22Rv1 (cell line): ENCODE measurements at regions not wholly inside any gene's neighbourhood (a gene's known extent, or its start where the extent isn't known, plus 50 kb on each side); places are given as distances from the start of the nearest gene placed in this dataset.

Experiments used
- H3K27ac ChIP-seq: fragments of 450-650 bp; 2 replicates; pipeline ENCODE4 v1.5.1; 2017
- CTCF ChIP-seq: fragments of 450-650 bp; IDR thresholded peaks from 2 replicates; pipeline ENCODE4 v1.5.1; 2017; ENCODE audit warnings: mild to moderate bottlenecking
- ZFX ChIP-seq: fragments of 450-650 bp; IDR thresholded peaks from 2 replicates; pipeline ENCODE4 v1.6.1; 2017; ENCODE audit warnings: antibody characterized with exemption, borderline replicate concordance

- H3K27ac ChIP-seq = no peak overlapping the region
- TF ChIP-seq CTCF = no peak
- no peak for TF ChIP-seq ZFX
Measured at GRCh38 chr3:117433427-117433826, 723.8 kb downstream of the TUSC7 start.

- TF ChIP-seq ZFX = no peak
- no peak for TF ChIP-seq CTCF
Measured at GRCh38 chr3:117434661-117435412, 725.3 kb downstream of the TUSC7 start.

GRCh38 chr3:117435506-117435905 lies 725.9 kb downstream of the TUSC7 start:
- TF ChIP-seq ZFX (no peak), CTCF (no peak)
- no peak overlapping the region for H3K27ac ChIP-seq

More at GRCh38 chr3:117434661-117435412, 725.3 kb downstream of the TUSC7 start:
- no peak overlapping the region for H3K27ac ChIP-seq

- no peak overlapping the region for H3K27ac ChIP-seq
- TF ChIP-seq CTCF = no peak
- TF ChIP-seq ZFX = no peak
Measured at GRCh38 chr3:117439812-117440211, 730.2 kb downstream of the TUSC7 start.

GRCh38 chr3:117441851-117442250 lies 732.3 kb downstream of the TUSC7 start:
- no peak overlapping the region for H3K27ac ChIP-seq
- TF ChIP-seq CTCF = no peak

GRCh38 chr3:117442566-117442965 lies 733.0 kb downstream of the TUSC7 start:
- TF ChIP-seq CTCF = no peak
- TF ChIP-seq ZFX = no peak

GRCh38 chr3:117443014-117443413 lies 733.4 kb downstream of the TUSC7 start:
- no peak for TF ChIP-seq ZFX
- no peak for TF ChIP-seq CTCF
- H3K27ac ChIP-seq = no peak overlapping the region

More at GRCh38 chr3:117442566-117442965, 733.0 kb downstream of the TUSC7 start:
- H3K27ac ChIP-seq = no peak overlapping the region
